ENCODE measurements at regions not wholly inside any gene's neighbourhood (a gene's known extent, or its start where the extent isn't known, plus 50 kb on each side); places are given as distances from the start of the nearest gene placed in this dataset.

- no peaks in the 10 kb centered on the region for H3K27me3 ChIP-seq
- intact Hi-C loops (cut with DNase I), result no loop called here
- WGBS, 4 donors, result 93 to 99% (median 98%) methylated on average over 3 of the region's 3 CpGs
- no peak for ATAC-seq
- DNase-seq, result no peak
- peak overlapping the region in 1 of 12 donors; percentile 41 for H3K27ac ChIP-seq
- H3K4me1 ChIP-seq, result peaks cover 0 to 19% (median 1%) of the 10 kb centered on the region in 12 donors
- H3K4me3 ChIP-seq, result no peak overlapping the region
- no peaks in the 10 kb centered on the region for H3K36me3 ChIP-seq
- no peaks in the 10 kb centered on the region for H3K9me3 ChIP-seq
- TF ChIP-seq, protein P1, sequence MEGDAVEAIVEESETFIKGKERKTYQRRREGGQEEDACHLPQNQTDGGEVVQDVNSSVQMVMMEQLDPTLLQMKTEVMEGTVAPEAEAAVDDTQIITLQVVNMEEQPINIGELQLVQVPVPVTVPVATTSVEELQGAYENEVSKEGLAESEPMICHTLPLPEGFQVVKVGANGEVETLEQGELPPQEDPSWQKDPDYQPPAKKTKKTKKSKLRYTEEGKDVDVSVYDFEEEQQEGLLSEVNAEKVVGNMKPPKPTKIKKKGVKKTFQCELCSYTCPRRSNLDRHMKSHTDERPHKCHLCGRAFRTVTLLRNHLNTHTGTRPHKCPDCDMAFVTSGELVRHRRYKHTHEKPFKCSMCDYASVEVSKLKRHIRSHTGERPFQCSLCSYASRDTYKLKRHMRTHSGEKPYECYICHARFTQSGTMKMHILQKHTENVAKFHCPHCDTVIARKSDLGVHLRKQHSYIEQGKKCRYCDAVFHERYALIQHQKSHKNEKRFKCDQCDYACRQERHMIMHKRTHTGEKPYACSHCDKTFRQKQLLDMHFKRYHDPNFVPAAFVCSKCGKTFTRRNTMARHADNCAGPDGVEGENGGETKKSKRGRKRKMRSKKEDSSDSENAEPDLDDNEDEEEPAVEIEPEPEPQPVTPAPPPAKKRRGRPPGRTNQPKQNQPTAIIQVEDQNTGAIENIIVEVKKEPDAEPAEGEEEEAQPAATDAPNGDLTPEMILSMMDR (IDR thresholded peaks at IDR 0.05), result no peak
- no peak for TF ChIP-seq POLR2A (IDR thresholded peaks at IDR 0.05)
Measured at GRCh38 chr3:115499666-115500065, 123.6 kb upstream of the GAP43 start.

GRCh38 chr3:115500795-115501194, 122.5 kb upstream of the GAP43 start:
- DNase-seq, result no peak
- H3K9me3 ChIP-seq, result no peaks in the 10 kb centered on the region
- no peak overlapping the region for H3K4me3 ChIP-seq
- ATAC-seq, result no peak
- peaks cover 0 to 19% (median 1%) of the 10 kb centered on the region in 12 donors for H3K4me1 ChIP-seq
- no peak overlapping the region for H3K27ac ChIP-seq
- WGBS, 4 donors, result 31 to 53% (median 45%) methylated on average over 2 of the region's 2 CpGs
- TF ChIP-seq POLR2A (IDR thresholded peaks at IDR 0.05), result no peak
- H3K36me3 ChIP-seq, result no peaks in the 10 kb centered on the region
- intact Hi-C loops (cut with DNase I), result no loop called here
- no peaks in the 10 kb centered on the region for H3K27me3 ChIP-seq

DNA sequence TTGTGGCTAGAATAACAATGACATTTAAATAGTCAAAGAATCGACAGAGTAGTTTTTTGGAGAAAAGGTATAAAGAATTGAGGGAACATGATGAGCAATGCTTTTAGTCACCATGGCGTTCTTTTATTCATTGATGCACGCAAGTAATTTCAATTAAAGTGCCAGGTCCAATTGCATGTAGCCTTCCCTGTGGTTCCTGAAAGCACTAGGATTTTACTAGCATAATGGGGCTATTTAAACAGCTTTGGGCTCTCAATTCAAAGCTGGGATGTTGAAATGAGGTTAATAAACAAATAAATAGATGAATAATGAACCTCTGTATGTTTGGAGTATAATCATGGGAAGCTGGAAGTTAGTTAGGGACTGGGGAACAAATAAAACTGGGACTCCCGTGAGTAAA, 121.2 kb upstream of the GAP43 start:
- Histone ChIP-seq H3K36me3 (no peaks in the 10 kb centered on the region), H3K27me3 (no peaks in the 10 kb centered on the region), H3K4me3 (no peak overlapping the region), H3K9me3 (peaks cover 0 to 7% (median 0%) of the 10 kb centered on the region in 12 donors), H3K27ac (no peak overlapping the region), H3K4me1 (peaks cover 0 to 19% (median 1%) of the 10 kb centered on the region in 12 donors)
- intact Hi-C loops (cut with DNase I), result no loop called here
- TF ChIP-seq, protein P1 (IDR thresholded peaks at IDR 0.05), result no peak
- no peak for TF ChIP-seq POLR2A (IDR thresholded peaks at IDR 0.05)
- DNase-seq, result no peak
- no peak for ATAC-seq
- WGBS, 4 donors, result 86 to 91% (median 88%) methylated on average over 4 of the region's 4 CpGs

- Histone ChIP-seq H3K9me3 (peaks cover 0 to 9% (median 0%) of the 10 kb centered on the region in 12 donors), H3K27me3 (no peaks in the 10 kb centered on the region), H3K27ac (no peak overlapping the region), H3K4me1 (peaks cover 0 to 13% (median 1%) of the 10 kb centered on the region in 12 donors), H3K4me3 (no peak overlapping the region), H3K36me3 (no peaks in the 10 kb centered on the region)
- no peak for ATAC-seq
- WGBS, 4 donors, result 60 to 81% (median 75%) methylated on average over 2 of the region's 2 CpGs
- DNase-seq, result no peak
- no peak for TF ChIP-seq POLR2A (IDR thresholded peaks at IDR 0.05)
- TF ChIP-seq, protein P1 (IDR thresholded peaks at IDR 0.05), result no peak
- intact Hi-C loops (cut with DNase I), result no loop called here
Measured at GRCh38 chr3:115503394-115503793, 119.9 kb upstream of the GAP43 start.

DNA sequence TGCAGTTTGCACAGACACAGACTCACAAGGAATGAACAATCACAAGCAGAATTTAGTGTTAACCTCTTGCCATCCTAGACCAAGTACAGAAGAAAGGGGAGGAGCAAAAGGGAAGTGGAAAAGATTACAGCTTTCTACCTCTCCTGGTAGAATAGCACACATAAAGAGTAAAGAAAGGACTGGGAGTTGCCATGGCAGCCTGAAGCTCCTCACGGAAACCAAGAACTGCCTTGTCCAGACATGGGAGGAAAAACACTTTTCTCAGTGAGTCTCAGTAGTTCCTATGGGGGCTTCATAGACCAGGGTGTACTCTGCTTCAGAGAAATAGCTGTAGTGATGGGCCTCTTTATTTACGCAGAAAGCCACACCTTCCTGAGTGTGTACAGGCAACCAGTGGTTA, 114.7 kb upstream of the GAP43 start:
- peaks cover 0 to 14% (median 4%) of the 10 kb centered on the region in 12 donors for H3K4me1 ChIP-seq
- TF ChIP-seq, protein P1 (IDR thresholded peaks at IDR 0.05), result no peak
- no peak for TF ChIP-seq POLR2A (IDR thresholded peaks at IDR 0.05)
- DNase-seq (no peak), ATAC-seq (no peak)
- intact Hi-C loops (cut with DNase I), result no loop called here
- no peak overlapping the region for H3K27ac ChIP-seq
- WGBS, 4 donors, result 93 to 96% (median 95%) methylated on average over 2 of the region's 2 CpGs
- no peaks in the 10 kb centered on the region for H3K36me3 ChIP-seq
- peaks cover 0 to 9% (median 0%) of the 10 kb centered on the region in 12 donors for H3K9me3 ChIP-seq
- no peak overlapping the region for H3K4me3 ChIP-seq
- H3K27me3 ChIP-seq, result peaks cover 0 to 3% (median 0%) of the 10 kb centered on the region in 9 donors

Data from heart left ventricle (tissue), 16 donors.